Ascending aorta (tissue), 2 donors: ENCODE measurements at regions not wholly inside any gene's neighbourhood (a gene's known extent, or its start where the extent isn't known, plus 50 kb on each side); places are given as distances from the start of the nearest gene placed in this dataset.

Experiments used
- DNase-seq, 2 donors: peaks; one replicate each; pipeline ENCODE4 v3.0.0-alpha.2; 2019; ENCODE audit warnings: low spot score in 2 of 2
- H3K27ac ChIP-seq, 2 donors: fragments of 200-600 bp; sonication (generic); one replicate each; pipeline ENCODE4 v1.5.1; 2016 to 2017; ENCODE audit warnings: mild to moderate bottlenecking in 1 of 2
- H3K27me3 ChIP-seq: fragments of 200-600 bp; sonication (generic); one replicate; pipeline ENCODE4 v1.5.1; 2017
- H3K36me3 ChIP-seq, 2 donors: fragments of 200-600 bp; sonication (generic); one replicate each; pipeline ENCODE4 v1.5.1; 2016
- H3K4me1 ChIP-seq, 2 donors: fragments of 200-600 bp; sonication (generic); one replicate each; pipeline ENCODE4 v1.5.1; 2016 to 2017; ENCODE audit warnings: mild to moderate bottlenecking in 1 of 2
- H3K4me3 ChIP-seq, 2 donors: fragments of 200-600 bp; sonication (generic); one replicate each; pipeline ENCODE4 v1.5.1; 2016 to 2017; ENCODE audit warnings: mild to moderate bottlenecking in 1 of 2
- H3K9me3 ChIP-seq, 2 donors: fragments of 200-600 bp; sonication (generic); one replicate each; pipeline ENCODE4 v1.5.1; 2016
- intact Hi-C: fragments of 100-400 bp; cut with DNase I; formaldehyde crosslinking; loops from one replicate; pipeline ENCODE4 v1.15.1; 2023
- TF ChIP-seq, protein P1 (sequence below), 3 experiments: fragments of 200-600 bp in 2 of 3; fragments of 450-650 bp in 1 of 3; sonication (generic) in 2 of 3; IDR thresholded peaks; one replicate each; pipeline ENCODE4 v1.5.1; 2016 to 2019; ENCODE audit warnings: antibody characterized with exemption in 3 of 3, mild to moderate bottlenecking in 1 of 3, moderate library complexity in 1 of 3

DNA sequence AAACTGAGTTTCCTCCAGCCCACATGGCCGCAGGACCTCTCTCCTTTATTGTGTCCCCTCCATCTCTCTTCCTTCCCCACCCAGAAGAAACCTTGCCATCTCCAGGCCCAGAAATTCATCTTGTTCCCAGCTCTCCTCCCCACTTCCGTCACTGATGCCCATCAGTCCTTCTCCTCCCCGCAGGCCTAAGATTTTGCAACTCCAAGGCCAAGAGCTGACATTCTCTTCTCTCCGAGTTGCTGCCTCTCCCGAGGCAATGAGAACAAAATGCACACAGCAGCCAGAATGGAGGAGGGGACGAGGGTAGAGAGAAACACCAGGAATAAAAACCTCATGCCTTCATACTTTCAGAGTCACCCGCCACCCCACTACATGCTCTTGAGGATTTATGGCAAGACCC, 526.5 kb upstream of the PROK2 start:
- H3K9me3 ChIP-seq = no peaks in the 10 kb centered on the region
- intact Hi-C loops = no loop called here
- H3K27me3 ChIP-seq = no peaks in the 10 kb centered on the region
- DNase-seq = no peak
- H3K4me1 ChIP-seq = no peaks in the 10 kb centered on the region
- TF ChIP-seq, protein P1, sequence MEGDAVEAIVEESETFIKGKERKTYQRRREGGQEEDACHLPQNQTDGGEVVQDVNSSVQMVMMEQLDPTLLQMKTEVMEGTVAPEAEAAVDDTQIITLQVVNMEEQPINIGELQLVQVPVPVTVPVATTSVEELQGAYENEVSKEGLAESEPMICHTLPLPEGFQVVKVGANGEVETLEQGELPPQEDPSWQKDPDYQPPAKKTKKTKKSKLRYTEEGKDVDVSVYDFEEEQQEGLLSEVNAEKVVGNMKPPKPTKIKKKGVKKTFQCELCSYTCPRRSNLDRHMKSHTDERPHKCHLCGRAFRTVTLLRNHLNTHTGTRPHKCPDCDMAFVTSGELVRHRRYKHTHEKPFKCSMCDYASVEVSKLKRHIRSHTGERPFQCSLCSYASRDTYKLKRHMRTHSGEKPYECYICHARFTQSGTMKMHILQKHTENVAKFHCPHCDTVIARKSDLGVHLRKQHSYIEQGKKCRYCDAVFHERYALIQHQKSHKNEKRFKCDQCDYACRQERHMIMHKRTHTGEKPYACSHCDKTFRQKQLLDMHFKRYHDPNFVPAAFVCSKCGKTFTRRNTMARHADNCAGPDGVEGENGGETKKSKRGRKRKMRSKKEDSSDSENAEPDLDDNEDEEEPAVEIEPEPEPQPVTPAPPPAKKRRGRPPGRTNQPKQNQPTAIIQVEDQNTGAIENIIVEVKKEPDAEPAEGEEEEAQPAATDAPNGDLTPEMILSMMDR (IDR thresholded peaks at IDR 0.05) = no peak
- H3K4me3 ChIP-seq = no peak overlapping the region
- no peak overlapping the region for H3K27ac ChIP-seq
- H3K36me3 ChIP-seq = no peaks in the 10 kb centered on the region

DNA sequence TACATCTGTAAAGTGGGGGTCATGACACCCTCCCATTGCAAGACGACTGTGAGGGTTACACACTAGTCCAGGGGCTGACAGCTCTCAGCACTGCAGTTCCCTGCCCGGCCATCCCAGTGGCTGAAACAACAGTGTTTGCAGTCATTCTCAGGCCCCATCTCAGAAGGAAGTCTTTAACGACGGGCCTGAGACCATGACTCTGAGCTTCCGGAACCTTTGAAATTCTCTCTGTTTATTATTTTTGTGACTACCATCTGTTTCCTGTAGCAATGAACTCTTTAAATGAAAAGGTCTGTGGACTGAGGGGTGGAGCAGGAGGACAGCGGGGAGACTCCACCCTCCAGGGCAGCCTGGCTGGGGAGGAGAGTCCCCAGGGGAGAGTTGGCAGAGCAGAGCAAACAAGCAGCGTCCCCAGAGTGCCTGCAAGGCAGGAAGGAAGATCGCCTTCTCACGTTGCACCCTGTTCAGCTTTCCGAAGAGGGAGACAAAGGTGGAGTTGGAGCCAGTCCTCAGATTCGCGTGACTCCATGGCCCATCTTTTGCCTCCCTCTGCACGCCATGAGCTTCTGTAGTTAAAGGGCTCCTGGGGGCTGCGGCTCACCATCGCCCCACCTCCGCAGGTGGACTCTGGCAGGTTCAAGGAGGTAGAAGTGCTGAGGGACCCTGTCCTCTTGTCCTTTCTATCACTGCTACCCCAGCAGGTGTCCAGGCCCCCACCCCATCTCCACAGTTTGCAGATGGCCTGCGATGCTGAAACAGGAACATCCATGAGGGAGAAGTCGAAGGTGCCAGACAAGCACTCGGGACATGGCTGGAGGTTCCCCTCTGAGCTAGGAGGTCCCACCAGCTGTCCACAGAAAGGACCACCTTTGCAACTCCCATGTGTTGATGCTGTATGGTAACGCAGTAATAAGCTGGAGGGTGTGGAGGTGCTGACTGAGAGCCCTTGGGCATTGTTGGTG, 525.8 kb upstream of the PROK2 start:
- no peak for DNase-seq
- Histone ChIP-seq H3K9me3 (no peaks in the 10 kb centered on the region), H3K4me3 (no peak overlapping the region), H3K36me3 (no peaks in the 10 kb centered on the region), H3K4me1 (no peaks in the 10 kb centered on the region), H3K27me3 (no peaks in the 10 kb centered on the region), H3K27ac (no peak overlapping the region)
- TF ChIP-seq, protein P1 (IDR thresholded peaks at IDR 0.05) = no peak
- intact Hi-C loops = no loop called here

DNA sequence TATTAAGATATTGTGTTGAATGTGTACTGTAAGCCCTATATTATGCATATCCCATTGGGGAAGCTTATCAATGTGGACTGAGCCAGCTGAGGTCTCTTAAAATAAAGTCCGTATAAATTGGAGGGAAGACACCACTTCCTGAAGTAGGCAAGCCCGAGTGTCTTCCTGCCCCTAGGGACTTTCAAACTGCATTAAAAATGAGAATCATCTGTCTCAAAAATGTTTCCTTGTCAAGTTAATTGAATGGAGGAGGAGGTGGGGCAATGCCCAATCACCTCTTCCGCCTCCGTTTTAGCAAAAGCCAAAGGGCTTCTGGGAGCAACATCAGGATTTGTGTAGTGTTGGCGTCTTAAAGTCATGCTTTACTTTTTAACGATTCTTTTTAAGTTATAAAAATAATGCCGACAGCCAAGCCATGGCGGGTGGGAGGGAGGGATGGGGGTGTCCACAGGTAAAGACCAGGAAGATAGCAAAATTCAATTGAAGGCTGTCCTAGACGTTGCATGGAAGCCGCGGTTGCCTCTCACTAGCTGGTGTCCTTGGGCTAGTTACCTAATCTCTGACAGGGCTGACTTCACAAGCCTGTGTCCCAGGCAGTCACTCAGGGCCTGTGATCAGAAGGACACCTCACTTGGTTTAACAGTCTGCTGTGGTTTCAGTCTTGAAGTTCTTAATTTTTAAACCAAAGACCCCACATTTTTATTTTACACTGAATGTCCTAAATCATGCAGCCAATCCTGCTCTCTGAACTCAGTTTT, 524.9 kb upstream of the PROK2 start:
- no peak for DNase-seq
- Histone ChIP-seq H3K4me3 (no peak overlapping the region), H3K27me3 (no peaks in the 10 kb centered on the region), H3K9me3 (no peaks in the 10 kb centered on the region), H3K27ac (no peak overlapping the region), H3K36me3 (no peaks in the 10 kb centered on the region), H3K4me1 (no peaks in the 10 kb centered on the region)
- TF ChIP-seq, protein P1 (IDR thresholded peaks at IDR 0.05) = no peak
- intact Hi-C loops = no loop called here

DNA sequence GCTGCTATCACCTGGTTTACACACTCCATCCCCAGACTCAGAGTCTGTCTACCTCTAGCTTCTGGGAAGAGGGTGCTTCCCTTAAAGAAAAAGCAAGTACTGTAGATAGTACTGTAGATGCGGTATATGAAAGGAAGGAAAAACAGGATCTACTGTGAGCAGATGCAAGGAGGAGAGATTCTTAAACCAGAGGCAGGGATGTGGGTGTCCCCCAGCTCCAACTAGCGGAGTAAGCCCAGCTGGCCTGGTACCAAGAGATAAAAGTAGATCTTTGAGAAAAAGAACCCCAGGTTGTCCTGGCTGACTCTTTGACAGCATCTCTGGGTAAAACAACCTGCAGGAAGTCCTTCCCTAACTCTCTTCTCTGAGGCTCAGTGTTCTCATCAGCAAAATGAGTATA, 523.7 kb upstream of the PROK2 start:
- H3K27ac ChIP-seq = no peak overlapping the region
- no peaks in the 10 kb centered on the region for H3K27me3 ChIP-seq
- no peak overlapping the region for H3K4me3 ChIP-seq
- no peaks in the 10 kb centered on the region for H3K9me3 ChIP-seq
- no peak for DNase-seq
- no peaks in the 10 kb centered on the region for H3K36me3 ChIP-seq
- intact Hi-C loops = no loop called here
- H3K4me1 ChIP-seq = no peaks in the 10 kb centered on the region
- TF ChIP-seq, protein P1 (IDR thresholded peaks at IDR 0.05) = no peak

DNA sequence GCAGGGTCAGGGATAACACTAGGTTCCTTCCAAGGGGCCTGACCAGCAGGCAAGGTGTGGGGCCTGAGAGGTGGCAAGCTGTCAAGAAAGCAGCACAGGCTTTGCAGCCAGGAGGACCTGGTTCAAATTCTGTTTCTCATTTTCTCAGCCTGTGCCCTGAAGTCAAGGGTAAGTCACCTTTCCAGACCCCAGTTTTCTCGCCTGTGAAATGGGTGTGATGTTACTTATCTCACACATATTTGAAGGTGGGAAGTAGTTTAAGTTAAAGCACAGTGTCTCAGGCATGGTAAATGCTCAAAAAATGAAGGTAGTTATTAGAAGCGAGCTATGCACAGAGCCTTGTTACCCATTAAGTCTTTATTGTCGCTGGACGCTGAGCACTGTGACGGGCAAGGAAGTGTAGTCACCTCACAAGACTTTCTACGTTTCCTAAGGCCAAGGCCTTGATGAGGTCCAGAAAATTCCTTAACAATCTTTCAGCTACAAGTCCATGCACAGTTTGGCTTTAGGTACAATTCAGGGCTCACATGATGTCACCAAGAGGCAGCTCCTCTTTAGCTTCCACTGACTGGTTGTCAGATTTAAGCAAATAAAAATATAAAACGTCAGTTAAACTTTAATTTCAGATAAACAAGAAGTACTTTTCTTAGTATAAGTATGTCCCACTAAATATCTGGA, 522.6 kb upstream of the PROK2 start:
- intact Hi-C loops = no loop called here
- TF ChIP-seq, protein P1 (IDR thresholded peaks at IDR 0.05) = no peak

More for the DNA sequence above, 522.6 kb upstream of the PROK2 start:
- H3K36me3 ChIP-seq = no peaks in the 10 kb centered on the region
- H3K27me3 ChIP-seq = no peaks in the 10 kb centered on the region
- no peaks in the 10 kb centered on the region for H3K4me1 ChIP-seq
- H3K9me3 ChIP-seq = no peaks in the 10 kb centered on the region
- H3K4me3 ChIP-seq = no peak overlapping the region
- H3K27ac ChIP-seq = no peak overlapping the region
- no peak for DNase-seq
